Epithelial cell of prostate (primary cell): ENCODE measurements at regions not wholly inside any gene's neighbourhood (a gene's known extent, or its start where the extent isn't known, plus 50 kb on each side); places are given as distances from the start of the nearest gene placed in this dataset.
"Not testable (repeated sequence)": the region's sequence is repeated elsewhere in the genome, so short reads cannot be mapped to it uniquely, and the experiment has no call there.

Experiments
- DNase-seq: peaks from one replicate; pipeline ENCODE4 v3.0.0-alpha.2; 2011; ENCODE audit warnings: low read depth, low spot score
- H3K27ac ChIP-seq: fragments of 450-650 bp; 2 replicates; pipeline ENCODE4 v1.5.1; 2017; ENCODE audit warnings: mild to moderate bottlenecking

GRCh38 chr2:14492920-14493503, 139.5 kb upstream of the LRATD1 start:
- peak; percentile 91 for DNase-seq

GRCh38 chr2:14494759-14495158, 137.8 kb upstream of the LRATD1 start:
- DNase-seq, result no peak
- H3K27ac ChIP-seq, result no peak overlapping the region

More at GRCh38 chr2:14492920-14493503, 139.5 kb upstream of the LRATD1 start:
- H3K27ac ChIP-seq, result peak overlapping the region; percentile 72

- DNase-seq, result no peak
- no peak overlapping the region for H3K27ac ChIP-seq
These were observed 131.5 kb upstream of the LRATD1 start for GRCh38 chr2:14501061-14501460.

- not testable (repeated sequence) for H3K27ac ChIP-seq, DNase-seq
These were observed 125.6 kb upstream of the LRATD1 start for GRCh38 chr2:14506955-14507354.

GRCh38 chr2:14511541-14511940, 121.0 kb upstream of the LRATD1 start:
- H3K27ac ChIP-seq, result no peak overlapping the region
- no peak for DNase-seq

GRCh38 chr2:14513903-14514302, 118.6 kb upstream of the LRATD1 start:
- no peak overlapping the region for H3K27ac ChIP-seq
- no peak for DNase-seq

GRCh38 chr2:14516844-14517243, 115.7 kb upstream of the LRATD1 start:
- DNase-seq, result peak; percentile 84

GRCh38 chr2:14517731-14518130, 114.8 kb upstream of the LRATD1 start:
- H3K27ac ChIP-seq, result peak overlapping the region; percentile 83
- no peak for DNase-seq

More at GRCh38 chr2:14516844-14517243, 115.7 kb upstream of the LRATD1 start:
- peak overlapping the region; percentile 83 for H3K27ac ChIP-seq

GRCh38 chr2:14520385-14520945, 112.1 kb upstream of the LRATD1 start:
- no peak for DNase-seq
- H3K27ac ChIP-seq, result no peak overlapping the region

- peak; percentile 95 for DNase-seq
- H3K27ac ChIP-seq, result peak overlapping the region; percentile 88
These were observed 108.3 kb upstream of the LRATD1 start for GRCh38 chr2:14524041-14524802.

GRCh38 chr2:14524803-14525080, 107.8 kb upstream of the LRATD1 start:
- DNase-seq, result peak; percentile 82
- peak overlapping the region; percentile 88 for H3K27ac ChIP-seq

GRCh38 chr2:14530506-14530905, 102.0 kb upstream of the LRATD1 start:
- DNase-seq, result no peak
- no peak overlapping the region for H3K27ac ChIP-seq

GRCh38 chr2:14533131-14533757, 99.3 kb upstream of the LRATD1 start:
- H3K27ac ChIP-seq, result no peak overlapping the region
- DNase-seq, result no peak

GRCh38 chr2:14535156-14535555, 97.4 kb upstream of the LRATD1 start:
- peak; percentile 74 for DNase-seq
- peak overlapping the region; percentile 24 for H3K27ac ChIP-seq

GRCh38 chr2:14536976-14537375, 95.5 kb upstream of the LRATD1 start:
- no peak for DNase-seq
- no peak overlapping the region for H3K27ac ChIP-seq

- no peak for DNase-seq
- H3K27ac ChIP-seq, result no peak overlapping the region
These were observed 92.5 kb upstream of the LRATD1 start for GRCh38 chr2:14540015-14540414.

GRCh38 chr2:14543284-14543683, 89.2 kb upstream of the LRATD1 start:
- DNase-seq, result no peak
- no peak overlapping the region for H3K27ac ChIP-seq

- H3K27ac ChIP-seq, result no peak overlapping the region
- DNase-seq, result no peak
These were observed 88.3 kb upstream of the LRATD1 start for GRCh38 chr2:14544247-14544646.

- DNase-seq, result no peak
- H3K27ac ChIP-seq, result no peak overlapping the region
These were observed 84.7 kb upstream of the LRATD1 start for GRCh38 chr2:14547830-14548229.

GRCh38 chr2:14550658-14551057, 81.9 kb upstream of the LRATD1 start:
- no peak for DNase-seq

GRCh38 chr2:14551069-14551468, 81.4 kb upstream of the LRATD1 start:
- H3K27ac ChIP-seq, result no peak overlapping the region
- no peak for DNase-seq

More at GRCh38 chr2:14550658-14551057, 81.9 kb upstream of the LRATD1 start:
- H3K27ac ChIP-seq, result no peak overlapping the region
